ENCODE measurements at regions not wholly inside any gene's neighbourhood (a gene's known extent, or its start where the extent isn't known, plus 50 kb on each side); places are given as distances from the start of the nearest gene placed in this dataset.

GRCh38 chr18:47403317-47403716 is 151.9 kb upstream of the SKOR2 start:
- H3K4me3 ChIP-seq (ENCODE audit: low read length): no peak overlapping the region
- no peak overlapping the region for H3K27ac ChIP-seq (ENCODE audit: low read length)
- no peak overlapping the region for H3K4me2 ChIP-seq (ENCODE audit: low read depth, low read length)
- no peak overlapping the region for H3K9ac ChIP-seq (ENCODE audit: low read length)
- TF ChIP-seq EZH2phosphoT487 (IDR thresholded peaks at IDR 0.05; ENCODE audit: low read length) (no peak), CTCF (IDR thresholded peaks at IDR 0.05; ENCODE audit: low read length) (no peak)
- no peaks in the 10 kb centered on the region for H4K20me1 ChIP-seq (ENCODE audit: insufficient read depth, low read length)
- no peaks in the 10 kb centered on the region for H3K9me3 ChIP-seq (replicated peaks; ENCODE audit: insufficient read depth, low read length)
- no peaks in the 10 kb centered on the region for H3K36me3 ChIP-seq (replicated peaks; ENCODE audit: insufficient read depth, low read length)
- no peaks in the 10 kb centered on the region for H3F3A ChIP-seq (ENCODE audit: insufficient read depth, low read length)
- DNase-seq: no peak
- no peaks in the 10 kb centered on the region for H3K9me2 ChIP-seq (replicated peaks; ENCODE audit: insufficient read depth, low read length)
- H3K79me2 ChIP-seq (ENCODE audit: low read length): no peaks in the 10 kb centered on the region
- H2AFZ ChIP-seq (ENCODE audit: low read length): no peak overlapping the region
- no peaks in the 10 kb centered on the region for H3K4me1 ChIP-seq (ENCODE audit: low read length)
- no peaks in the 10 kb centered on the region for H3K27me3 ChIP-seq (replicated peaks; ENCODE audit: insufficient read depth, low read length)

GRCh38 chr18:47399475-47399874 is 148.0 kb upstream of the SKOR2 start:
- DNase-seq: no peak
- Histone ChIP-seq H3K9ac (ENCODE audit: low read length) (no peak overlapping the region), H3K27me3 (replicated peaks; ENCODE audit: insufficient read depth, low read length) (no peaks in the 10 kb centered on the region), H2AFZ (ENCODE audit: low read length) (no peak overlapping the region), H3K9me3 (replicated peaks; ENCODE audit: insufficient read depth, low read length) (no peaks in the 10 kb centered on the region), H3K9me2 (replicated peaks; ENCODE audit: insufficient read depth, low read length) (no peaks in the 10 kb centered on the region), H4K20me1 (ENCODE audit: insufficient read depth, low read length) (no peaks in the 10 kb centered on the region), H3K4me3 (ENCODE audit: low read length) (no peak overlapping the region), H3K4me2 (ENCODE audit: low read depth, low read length) (no peak overlapping the region), H3K4me1 (ENCODE audit: low read length) (no peaks in the 10 kb centered on the region), H3K36me3 (replicated peaks; ENCODE audit: insufficient read depth, low read length) (no peaks in the 10 kb centered on the region), H3F3A (ENCODE audit: insufficient read depth, low read length) (no peaks in the 10 kb centered on the region), H3K27ac (ENCODE audit: low read length) (no peak overlapping the region), H3K79me2 (ENCODE audit: low read length) (no peaks in the 10 kb centered on the region)
- TF ChIP-seq EZH2phosphoT487 (IDR thresholded peaks at IDR 0.05; ENCODE audit: low read length) (no peak), EZH2 (optimal IDR thresholded peaks at IDR 0.05; ENCODE audit: low read depth, low read length) (no peak), CTCF (IDR thresholded peaks at IDR 0.05; ENCODE audit: low read length) (no peak)

GRCh38 chr18:47397671-47398319 is 146.3 kb upstream of the SKOR2 start:
- Histone ChIP-seq H3F3A (ENCODE audit: insufficient read depth, low read length) (no peaks in the 10 kb centered on the region), H3K4me2 (ENCODE audit: low read depth, low read length) (no peak overlapping the region), H3K79me2 (ENCODE audit: low read length) (no peaks in the 10 kb centered on the region), H3K9me3 (replicated peaks; ENCODE audit: insufficient read depth, low read length) (no peaks in the 10 kb centered on the region), H4K20me1 (ENCODE audit: insufficient read depth, low read length) (no peaks in the 10 kb centered on the region), H3K4me3 (ENCODE audit: low read length) (no peak overlapping the region), H3K4me1 (ENCODE audit: low read length) (no peaks in the 10 kb centered on the region), H3K27me3 (replicated peaks; ENCODE audit: insufficient read depth, low read length) (no peaks in the 10 kb centered on the region), H2AFZ (ENCODE audit: low read length) (no peak overlapping the region), H3K9ac (ENCODE audit: low read length) (no peak overlapping the region), H3K36me3 (replicated peaks; ENCODE audit: insufficient read depth, low read length) (no peaks in the 10 kb centered on the region), H3K27ac (ENCODE audit: low read length) (no peak overlapping the region), H3K9me2 (replicated peaks; ENCODE audit: insufficient read depth, low read length) (no peaks in the 10 kb centered on the region)
- DNase-seq: peak; percentile 32
- no peak for TF ChIP-seq EZH2phosphoT487 (IDR thresholded peaks at IDR 0.05; ENCODE audit: low read length)
- TF ChIP-seq CTCF (IDR thresholded peaks at IDR 0.05; ENCODE audit: low read length): peak; percentile 57

Measured in MM.1S (cell line).